Neural progenitor cell (in vitro differentiated cells): ENCODE measurements at regions not wholly inside any gene's neighbourhood (a gene's known extent, or its start where the extent isn't known, plus 50 kb on each side); places are given as distances from the start of the nearest gene placed in this dataset.

Experiments used
- DNase-seq: peaks from one replicate; pipeline ENCODE4 v3.0.0-alpha.2; 2016; ENCODE audit warnings: low spot score
- H2AFZ ChIP-seq: fragments of 200-600 bp; sonication (generic); replicated peaks from 2 replicates; pipeline ENCODE4 v1.6.1; 2016; ENCODE audit warnings: antibody characterized with exemption
- H3F3A ChIP-seq: fragments of 200-600 bp; sonication (generic); 2 replicates; pipeline ENCODE4 v1.6.1; 2016; ENCODE audit warnings: antibody characterized with exemption, low read depth
- H3K27ac ChIP-seq: fragments of 200-600 bp; sonication (generic); 2 replicates; pipeline ENCODE4 v1.5.1; 2016; ENCODE audit warnings: mild to moderate bottlenecking
- H3K27me3 ChIP-seq: fragments of 200-600 bp; sonication (generic); 2 replicates; pipeline ENCODE4 v1.6.1; 2016; ENCODE audit warnings: mild to moderate bottlenecking, moderate library complexity
- H3K36me3 ChIP-seq: fragments of 200-600 bp; sonication (generic); 2 replicates; pipeline ENCODE4 v1.5.1; 2016
- H3K4me1 ChIP-seq: fragments of 200-600 bp; sonication (generic); 2 replicates; pipeline ENCODE4 v1.6.1; 2016; ENCODE audit warnings: mixed run types
- H3K4me2 ChIP-seq: fragments of 200-600 bp; sonication (generic); 2 replicates; pipeline ENCODE4 v1.6.1; 2016
- H3K4me3 ChIP-seq: fragments of 200-600 bp; sonication (generic); 2 replicates; pipeline ENCODE4 v1.5.1; 2016
- H3K79me2 ChIP-seq: fragments of 200-600 bp; sonication (generic); 2 replicates; pipeline ENCODE4 v1.6.1; 2016; ENCODE audit warnings: low read depth
- H3K9ac ChIP-seq: fragments of 200-600 bp; sonication (generic); 2 replicates; pipeline ENCODE4 v1.6.1; 2016
- H3K9me3 ChIP-seq: fragments of 200-600 bp; sonication (generic); 2 replicates; pipeline ENCODE4 v1.5.1; 2016; ENCODE audit warnings: low read depth
- H4K20me1 ChIP-seq: fragments of 200-600 bp; sonication (generic); 2 replicates; pipeline ENCODE4 v1.6.1; 2016; ENCODE audit warnings: low read depth
- H3K27ac Mint-ChIP-seq: 3 replicates; pipeline ENCODE4 v1.8.0; 2021; ENCODE audit warnings: mixed read lengths
- H3K27me3 Mint-ChIP-seq: 2 replicates; pipeline ENCODE4 v1.8.0; 2022; ENCODE audit warnings: low read depth, mild to moderate bottlenecking, inconsistent platforms, moderate library complexity, mixed read lengths; ENCODE audit not compliant: insufficient read depth
- H3K36me3 Mint-ChIP-seq: 3 replicates; pipeline ENCODE4 v1.8.0; 2021; ENCODE audit warnings: mixed read lengths
- H3K4me1 Mint-ChIP-seq: 3 replicates; pipeline ENCODE4 v1.8.0; 2021; ENCODE audit warnings: mixed read lengths
- H3K4me3 Mint-ChIP-seq: 3 replicates; pipeline ENCODE4 v1.8.0; 2021; ENCODE audit warnings: mild to moderate bottlenecking, moderate library complexity, mixed read lengths
- H3K9me3 Mint-ChIP-seq: 3 replicates; pipeline ENCODE4 v1.8.0; 2020; ENCODE audit warnings: mixed read lengths
- CTCF ChIP-seq: fragments of 200-600 bp; sonication (generic); IDR thresholded peaks from 2 replicates; pipeline ENCODE4 v1.5.1; 2017; ENCODE audit warnings: antibody characterized with exemption, mild to moderate bottlenecking
- EZH2 ChIP-seq: fragments of 200-600 bp; sonication (generic); IDR thresholded peaks from 2 replicates; pipeline ENCODE4 v1.6.1; 2017; ENCODE audit warnings: antibody characterized with exemption, mild to moderate bottlenecking, moderate library complexity
- EZH2phosphoT487 ChIP-seq: fragments of 200-600 bp; sonication (generic); IDR thresholded peaks from 2 replicates; pipeline ENCODE4 v1.6.1; 2017; ENCODE audit warnings: antibody characterized with exemption

- H3K4me1 Mint-ChIP-seq, result no peaks in the 10 kb centered on the region
- Histone ChIP-seq H3F3A (no peaks in the 10 kb centered on the region), H2AFZ (no peak overlapping the region), H3K36me3 (no peaks in the 10 kb centered on the region), H3K4me2 (no peak overlapping the region), H3K4me1 (no peaks in the 10 kb centered on the region), H3K27ac (no peak overlapping the region), H3K79me2 (no peaks in the 10 kb centered on the region), H3K4me3 (no peak overlapping the region), H3K27me3 (no peaks in the 10 kb centered on the region), H4K20me1 (no peaks in the 10 kb centered on the region), H3K9ac (no peak overlapping the region), H3K9me3 (no peaks in the 10 kb centered on the region)
- DNase-seq, result no peak
- H3K27ac Mint-ChIP-seq, result no peak overlapping the region
- H3K9me3 Mint-ChIP-seq, result no peaks in the 10 kb centered on the region
- H3K4me3 Mint-ChIP-seq, result no peak overlapping the region
- H3K27me3 Mint-ChIP-seq, result no peaks in the 10 kb centered on the region
- no peaks in the 10 kb centered on the region for H3K36me3 Mint-ChIP-seq
- TF ChIP-seq CTCF, result no peak
- TF ChIP-seq EZH2phosphoT487, result no peak
- TF ChIP-seq EZH2, result no peak
Observed at GRCh38 chr4:117768610-117769009, 265.7 kb upstream of the NDST3 start.

- Histone ChIP-seq H3K4me2 (no peak overlapping the region), H4K20me1 (no peaks in the 10 kb centered on the region), H3F3A (no peaks in the 10 kb centered on the region), H3K9me3 (no peaks in the 10 kb centered on the region), H3K4me1 (no peaks in the 10 kb centered on the region), H3K9ac (no peak overlapping the region), H3K27ac (no peak overlapping the region), H2AFZ (no peak overlapping the region), H3K27me3 (no peaks in the 10 kb centered on the region), H3K36me3 (no peaks in the 10 kb centered on the region), H3K4me3 (no peak overlapping the region), H3K79me2 (no peaks in the 10 kb centered on the region)
- Mint-ChIP-seq H3K4me3 (no peak overlapping the region), H3K36me3 (no peaks in the 10 kb centered on the region), H3K9me3 (no peaks in the 10 kb centered on the region), H3K27me3 (no peaks in the 10 kb centered on the region), H3K27ac (no peak overlapping the region), H3K4me1 (no peaks in the 10 kb centered on the region)
- TF ChIP-seq EZH2phosphoT487 (no peak), EZH2 (no peak), CTCF (no peak)
- DNase-seq, result no peak
Observed at GRCh38 chr4:117770269-117771102, 263.8 kb upstream of the NDST3 start.

DNA sequence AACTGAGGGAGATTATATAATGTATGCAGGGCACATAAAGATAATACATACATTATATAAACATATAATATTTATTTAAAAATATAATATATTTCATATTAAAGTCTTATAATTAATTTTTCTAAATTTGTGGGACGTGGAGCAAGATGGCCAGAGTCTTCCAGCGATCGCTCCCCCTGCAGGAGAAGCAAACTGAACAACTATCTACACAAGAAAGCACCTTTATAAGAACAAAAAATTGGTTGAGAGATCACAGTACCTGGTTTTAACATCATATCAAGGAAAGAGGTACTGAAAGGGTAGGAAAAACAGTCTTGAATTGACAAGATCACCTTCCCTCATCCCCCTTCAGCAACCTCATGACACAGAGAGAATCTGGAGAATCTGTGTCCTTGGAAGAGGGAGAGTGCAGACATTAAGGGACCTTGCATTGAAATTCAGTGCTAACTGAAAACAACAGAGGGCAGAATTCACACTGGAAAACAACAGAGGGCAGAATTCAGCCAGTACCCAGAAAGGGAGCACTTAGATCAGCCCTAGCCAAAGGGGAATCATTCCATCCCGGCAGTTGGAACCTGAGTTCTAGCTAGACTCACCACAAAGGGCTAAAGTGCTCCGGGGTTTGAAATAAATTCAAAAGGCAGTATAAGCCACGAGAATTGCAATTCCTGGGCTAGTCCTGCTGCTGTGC is 262.5 kb upstream of the NDST3 start:
- no peaks in the 10 kb centered on the region for H3K9me3 ChIP-seq
- H3F3A ChIP-seq, result no peaks in the 10 kb centered on the region
- Mint-ChIP-seq H3K4me3 (no peak overlapping the region), H3K27ac (no peak overlapping the region), H3K9me3 (no peaks in the 10 kb centered on the region), H3K36me3 (no peaks in the 10 kb centered on the region), H3K27me3 (no peaks in the 10 kb centered on the region), H3K4me1 (no peaks in the 10 kb centered on the region)
- H3K79me2 ChIP-seq, result no peaks in the 10 kb centered on the region
- no peaks in the 10 kb centered on the region for H3K36me3 ChIP-seq
- H3K4me3 ChIP-seq, result no peak overlapping the region
- peak; percentile 20 for DNase-seq
- TF ChIP-seq EZH2 (no peak), EZH2phosphoT487 (no peak), CTCF (peak; percentile 35)
- H3K9ac ChIP-seq, result no peak overlapping the region
- no peaks in the 10 kb centered on the region for H4K20me1 ChIP-seq
- H2AFZ ChIP-seq, result peak overlapping the region; percentile 92
- H3K27ac ChIP-seq, result no peak overlapping the region
- H3K4me1 ChIP-seq, result no peaks in the 10 kb centered on the region
- no peak overlapping the region for H3K4me2 ChIP-seq
- no peaks in the 10 kb centered on the region for H3K27me3 ChIP-seq
